ENCODE measurements at regions not wholly inside any gene's neighbourhood (a gene's known extent, or its start where the extent isn't known, plus 50 kb on each side); places are given as distances from the start of the nearest gene placed in this dataset.

DNA sequence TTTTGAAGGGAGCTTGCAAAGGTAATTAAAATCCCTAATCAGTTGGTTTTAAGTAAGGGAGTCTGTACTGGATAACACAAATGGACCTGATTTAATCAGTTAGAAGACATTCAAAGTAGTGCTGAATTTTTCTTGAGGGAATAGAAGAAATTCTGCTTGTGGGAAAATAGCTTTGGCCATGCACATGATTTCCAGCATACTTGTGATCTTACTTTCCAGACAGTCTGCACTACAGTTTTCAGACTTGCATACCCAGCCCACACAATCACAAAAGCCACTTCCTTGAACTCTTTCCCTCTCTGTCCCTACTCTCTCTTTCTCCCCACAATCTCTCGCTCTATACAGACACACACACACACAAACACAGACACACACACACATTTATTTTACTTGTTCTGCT, 852.1 kb downstream of the PLA2G4A start:
- no peaks in the 10 kb centered on the region for H3K79me2 ChIP-seq (replicated peaks; ENCODE audit: insufficient read depth)
- H3K9me2 ChIP-seq (ENCODE audit: insufficient read depth) = no peaks in the 10 kb centered on the region
- no peaks in the 10 kb centered on the region for H4K20me1 ChIP-seq (replicated peaks; ENCODE audit: insufficient read depth)
- Mint-ChIP-seq H3K27me3 (ENCODE audit: insufficient read depth, low read depth, poor library complexity) (no peaks in the 10 kb centered on the region), H3K4me1 (no peaks in the 10 kb centered on the region), H3K27ac (peak overlapping the region; percentile 57; the same call in 1 of the 2 replicates), H3K4me3 (no peak overlapping the region), H3K9me3 (no peaks in the 10 kb centered on the region), H3K36me3 (ENCODE audit: low read depth) (no peaks in the 10 kb centered on the region)
- H3K27me3 ChIP-seq (ENCODE audit: insufficient read depth) = no peaks in the 10 kb centered on the region
- no peak for DNase-seq (ENCODE audit: low spot score)
- H3K36me3 ChIP-seq (ENCODE audit: insufficient read depth) = no peaks in the 10 kb centered on the region
- no peak overlapping the region for H3K27ac ChIP-seq (ENCODE audit: low read depth)
- H3F3A ChIP-seq (replicated peaks; ENCODE audit: low read depth) = no peaks in the 10 kb centered on the region
- H3K4me3 ChIP-seq = no peak overlapping the region
- H3K4me1 ChIP-seq (ENCODE audit: insufficient read depth) = no peaks in the 10 kb centered on the region
- TF ChIP-seq, protein P1, sequence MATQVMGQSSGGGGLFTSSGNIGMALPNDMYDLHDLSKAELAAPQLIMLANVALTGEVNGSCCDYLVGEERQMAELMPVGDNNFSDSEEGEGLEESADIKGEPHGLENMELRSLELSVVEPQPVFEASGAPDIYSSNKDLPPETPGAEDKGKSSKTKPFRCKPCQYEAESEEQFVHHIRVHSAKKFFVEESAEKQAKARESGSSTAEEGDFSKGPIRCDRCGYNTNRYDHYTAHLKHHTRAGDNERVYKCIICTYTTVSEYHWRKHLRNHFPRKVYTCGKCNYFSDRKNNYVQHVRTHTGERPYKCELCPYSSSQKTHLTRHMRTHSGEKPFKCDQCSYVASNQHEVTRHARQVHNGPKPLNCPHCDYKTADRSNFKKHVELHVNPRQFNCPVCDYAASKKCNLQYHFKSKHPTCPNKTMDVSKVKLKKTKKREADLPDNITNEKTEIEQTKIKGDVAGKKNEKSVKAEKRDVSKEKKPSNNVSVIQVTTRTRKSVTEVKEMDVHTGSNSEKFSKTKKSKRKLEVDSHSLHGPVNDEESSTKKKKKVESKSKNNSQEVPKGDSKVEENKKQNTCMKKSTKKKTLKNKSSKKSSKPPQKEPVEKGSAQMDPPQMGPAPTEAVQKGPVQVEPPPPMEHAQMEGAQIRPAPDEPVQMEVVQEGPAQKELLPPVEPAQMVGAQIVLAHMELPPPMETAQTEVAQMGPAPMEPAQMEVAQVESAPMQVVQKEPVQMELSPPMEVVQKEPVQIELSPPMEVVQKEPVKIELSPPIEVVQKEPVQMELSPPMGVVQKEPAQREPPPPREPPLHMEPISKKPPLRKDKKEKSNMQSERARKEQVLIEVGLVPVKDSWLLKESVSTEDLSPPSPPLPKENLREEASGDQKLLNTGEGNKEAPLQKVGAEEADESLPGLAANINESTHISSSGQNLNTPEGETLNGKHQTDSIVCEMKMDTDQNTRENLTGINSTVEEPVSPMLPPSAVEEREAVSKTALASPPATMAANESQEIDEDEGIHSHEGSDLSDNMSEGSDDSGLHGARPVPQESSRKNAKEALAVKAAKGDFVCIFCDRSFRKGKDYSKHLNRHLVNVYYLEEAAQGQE (IDR thresholded peaks at IDR 0.05; ENCODE audit: unreplicated experiment) = no peak
- TF ChIP-seq POLR2AphosphoS5 (IDR thresholded peaks at IDR 0.05; ENCODE audit: low read depth) = no peak
- no peak for TF ChIP-seq EZH2phosphoT487 (IDR thresholded peaks at IDR 0.05; ENCODE audit: unreplicated experiment)
- TF ChIP-seq CREB1 (CRISPR knock-in tag; IDR thresholded peaks at IDR 0.05; ENCODE audit: low read depth) = no peak
- TF ChIP-seq, protein P2, sequence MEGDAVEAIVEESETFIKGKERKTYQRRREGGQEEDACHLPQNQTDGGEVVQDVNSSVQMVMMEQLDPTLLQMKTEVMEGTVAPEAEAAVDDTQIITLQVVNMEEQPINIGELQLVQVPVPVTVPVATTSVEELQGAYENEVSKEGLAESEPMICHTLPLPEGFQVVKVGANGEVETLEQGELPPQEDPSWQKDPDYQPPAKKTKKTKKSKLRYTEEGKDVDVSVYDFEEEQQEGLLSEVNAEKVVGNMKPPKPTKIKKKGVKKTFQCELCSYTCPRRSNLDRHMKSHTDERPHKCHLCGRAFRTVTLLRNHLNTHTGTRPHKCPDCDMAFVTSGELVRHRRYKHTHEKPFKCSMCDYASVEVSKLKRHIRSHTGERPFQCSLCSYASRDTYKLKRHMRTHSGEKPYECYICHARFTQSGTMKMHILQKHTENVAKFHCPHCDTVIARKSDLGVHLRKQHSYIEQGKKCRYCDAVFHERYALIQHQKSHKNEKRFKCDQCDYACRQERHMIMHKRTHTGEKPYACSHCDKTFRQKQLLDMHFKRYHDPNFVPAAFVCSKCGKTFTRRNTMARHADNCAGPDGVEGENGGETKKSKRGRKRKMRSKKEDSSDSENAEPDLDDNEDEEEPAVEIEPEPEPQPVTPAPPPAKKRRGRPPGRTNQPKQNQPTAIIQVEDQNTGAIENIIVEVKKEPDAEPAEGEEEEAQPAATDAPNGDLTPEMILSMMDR (conservative IDR thresholded peaks at IDR 0.05; ENCODE audit: low read depth in 2 of 2) = no peak
- no peak for TF ChIP-seq NANOG (IDR thresholded peaks at IDR 0.05; ENCODE audit: borderline replicate concordance)
- TF ChIP-seq JUNB (IDR thresholded peaks at IDR 0.05; ENCODE audit: unreplicated experiment) = no peak
- no peak for TF ChIP-seq EZH2 (IDR thresholded peaks at IDR 0.05; ENCODE audit: low read depth, unreplicated experiment)
- TF ChIP-seq, protein P3, sequence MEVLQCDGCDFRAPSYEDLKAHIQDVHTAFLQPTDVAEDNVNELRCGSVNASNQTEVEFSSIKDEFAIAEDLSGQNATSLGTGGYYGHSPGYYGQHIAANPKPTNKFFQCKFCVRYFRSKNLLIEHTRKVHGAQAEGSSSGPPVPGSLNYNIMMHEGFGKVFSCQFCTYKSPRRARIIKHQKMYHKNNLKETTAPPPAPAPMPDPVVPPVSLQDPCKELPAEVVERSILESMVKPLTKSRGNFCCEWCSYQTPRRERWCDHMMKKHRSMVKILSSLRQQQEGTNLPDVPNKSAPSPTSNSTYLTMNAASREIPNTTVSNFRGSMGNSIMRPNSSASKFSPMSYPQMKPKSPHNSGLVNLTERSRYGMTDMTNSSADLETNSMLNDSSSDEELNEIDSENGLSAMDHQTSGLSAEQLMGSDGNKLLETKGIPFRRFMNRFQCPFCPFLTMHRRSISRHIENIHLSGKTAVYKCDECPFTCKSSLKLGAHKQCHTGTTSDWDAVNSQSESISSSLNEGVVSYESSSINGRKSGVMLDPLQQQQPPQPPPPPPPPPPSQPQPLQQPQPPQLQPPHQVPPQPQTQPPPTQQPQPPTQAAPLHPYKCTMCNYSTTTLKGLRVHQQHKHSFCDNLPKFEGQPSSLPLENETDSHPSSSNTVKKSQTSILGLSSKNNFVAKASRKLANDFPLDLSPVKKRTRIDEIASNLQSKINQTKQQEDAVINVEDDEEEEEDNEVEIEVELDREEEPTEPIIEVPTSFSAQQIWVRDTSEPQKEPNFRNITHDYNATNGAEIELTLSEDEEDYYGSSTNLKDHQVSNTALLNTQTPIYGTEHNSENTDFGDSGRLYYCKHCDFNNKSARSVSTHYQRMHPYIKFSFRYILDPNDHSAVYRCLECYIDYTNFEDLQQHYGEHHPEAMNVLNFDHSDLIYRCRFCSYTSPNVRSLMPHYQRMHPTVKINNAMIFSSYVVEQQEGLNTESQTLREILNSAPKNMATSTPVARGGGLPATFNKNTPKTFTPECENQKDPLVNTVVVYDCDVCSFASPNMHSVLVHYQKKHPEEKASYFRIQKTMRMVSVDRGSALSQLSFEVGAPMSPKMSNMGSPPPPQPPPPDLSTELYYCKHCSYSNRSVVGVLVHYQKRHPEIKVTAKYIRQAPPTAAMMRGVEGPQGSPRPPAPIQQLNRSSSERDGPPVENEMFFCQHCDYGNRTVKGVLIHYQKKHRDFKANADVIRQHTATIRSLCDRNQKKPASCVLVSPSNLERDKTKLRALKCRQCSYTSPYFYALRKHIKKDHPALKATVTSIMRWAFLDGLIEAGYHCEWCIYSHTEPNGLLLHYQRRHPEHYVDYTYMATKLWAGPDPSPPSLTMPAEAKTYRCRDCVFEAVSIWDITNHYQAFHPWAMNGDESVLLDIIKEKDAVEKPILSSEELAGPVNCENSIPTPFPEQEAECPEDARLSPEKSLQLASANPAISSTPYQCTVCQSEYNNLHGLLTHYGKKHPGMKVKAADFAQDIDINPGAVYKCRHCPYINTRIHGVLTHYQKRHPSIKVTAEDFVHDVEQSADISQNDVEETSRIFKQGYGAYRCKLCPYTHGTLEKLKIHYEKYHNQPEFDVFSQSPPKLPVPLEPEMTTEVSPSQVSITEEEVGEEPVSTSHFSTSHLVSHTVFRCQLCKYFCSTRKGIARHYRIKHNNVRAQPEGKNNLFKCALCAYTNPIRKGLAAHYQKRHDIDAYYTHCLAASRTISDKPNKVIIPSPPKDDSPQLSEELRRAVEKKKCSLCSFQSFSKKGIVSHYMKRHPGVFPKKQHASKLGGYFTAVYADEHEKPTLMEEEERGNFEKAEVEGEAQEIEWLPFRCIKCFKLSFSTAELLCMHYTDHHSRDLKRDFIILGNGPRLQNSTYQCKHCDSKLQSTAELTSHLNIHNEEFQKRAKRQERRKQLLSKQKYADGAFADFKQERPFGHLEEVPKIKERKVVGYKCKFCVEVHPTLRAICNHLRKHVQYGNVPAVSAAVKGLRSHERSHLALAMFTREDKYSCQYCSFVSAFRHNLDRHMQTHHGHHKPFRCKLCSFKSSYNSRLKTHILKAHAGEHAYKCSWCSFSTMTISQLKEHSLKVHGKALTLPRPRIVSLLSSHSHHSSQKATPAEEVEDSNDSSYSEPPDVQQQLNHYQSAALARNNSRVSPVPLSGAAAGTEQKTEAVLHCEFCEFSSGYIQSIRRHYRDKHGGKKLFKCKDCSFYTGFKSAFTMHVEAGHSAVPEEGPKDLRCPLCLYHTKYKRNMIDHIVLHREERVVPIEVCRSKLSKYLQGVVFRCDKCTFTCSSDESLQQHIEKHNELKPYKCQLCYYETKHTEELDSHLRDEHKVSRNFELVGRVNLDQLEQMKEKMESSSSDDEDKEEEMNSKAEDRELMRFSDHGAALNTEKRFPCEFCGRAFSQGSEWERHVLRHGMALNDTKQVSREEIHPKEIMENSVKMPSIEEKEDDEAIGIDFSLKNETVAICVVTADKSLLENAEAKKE (CRISPR knock-in tag; IDR thresholded peaks at IDR 0.05) = no peak
- no peak for TF ChIP-seq ZNF114 (CRISPR knock-in tag; IDR thresholded peaks at IDR 0.05)
- TF ChIP-seq, protein P4, sequence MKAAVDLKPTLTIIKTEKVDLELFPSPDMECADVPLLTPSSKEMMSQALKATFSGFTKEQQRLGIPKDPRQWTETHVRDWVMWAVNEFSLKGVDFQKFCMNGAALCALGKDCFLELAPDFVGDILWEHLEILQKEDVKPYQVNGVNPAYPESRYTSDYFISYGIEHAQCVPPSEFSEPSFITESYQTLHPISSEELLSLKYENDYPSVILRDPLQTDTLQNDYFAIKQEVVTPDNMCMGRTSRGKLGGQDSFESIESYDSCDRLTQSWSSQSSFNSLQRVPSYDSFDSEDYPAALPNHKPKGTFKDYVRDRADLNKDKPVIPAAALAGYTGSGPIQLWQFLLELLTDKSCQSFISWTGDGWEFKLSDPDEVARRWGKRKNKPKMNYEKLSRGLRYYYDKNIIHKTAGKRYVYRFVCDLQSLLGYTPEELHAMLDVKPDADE (IDR thresholded peaks at IDR 0.05) = no peak
- TF ChIP-seq STAT1 (IDR thresholded peaks at IDR 0.05; ENCODE audit: unreplicated experiment) = no peak
- no peak for TF ChIP-seq ZNF331 (CRISPR knock-in tag; IDR thresholded peaks at IDR 0.05; ENCODE audit: low read depth)
- ATAC-seq = no peak
- H3K4me2 ChIP-seq = no peak overlapping the region
- peak overlapping the region; percentile 25; the same call in 1 of the 2 replicates for H2AFZ ChIP-seq

All from GM23338 (cell line).